ENCODE measurements at regions not wholly inside any gene's neighbourhood (a gene's known extent, or its start where the extent isn't known, plus 50 kb on each side); places are given as distances from the start of the nearest gene placed in this dataset.

DNA sequence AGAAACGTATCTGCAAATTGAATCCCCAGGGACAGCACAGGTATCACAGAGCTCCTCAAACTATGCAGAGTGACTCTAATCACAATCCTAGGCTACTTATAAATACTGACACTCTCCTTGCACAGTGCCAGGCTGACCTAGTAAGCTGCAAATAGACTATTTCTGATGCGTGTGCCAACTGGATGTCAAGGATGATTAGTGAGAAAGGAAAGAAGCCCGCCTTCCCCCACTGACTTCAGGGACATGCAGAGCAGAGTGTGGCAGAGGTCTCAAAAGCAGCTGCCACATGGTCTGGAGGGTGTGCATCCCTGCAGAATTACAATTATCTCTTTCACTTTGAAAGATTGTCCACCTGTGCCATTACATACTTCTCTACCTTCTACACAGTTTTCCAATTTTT lies 235.6 kb downstream of the CPS1 start:
- Histone ChIP-seq H3K36me3 (replicated peaks in 1 of 2; ENCODE audit: control insufficient read depth in 1 of 2, insufficient read depth in 2 of 2, low read length in 2 of 2) (no peaks in the 10 kb centered on the region), H3K4me2 (replicated peaks; ENCODE audit: extremely low read depth, low read length, poor library complexity, severe bottlenecking) (no peak overlapping the region), H3K9ac (ENCODE audit: insufficient read depth, low read length, poor library complexity, severe bottlenecking) (no peak overlapping the region), H2AFZ (ENCODE audit: insufficient read depth, low read depth, low read length, poor library complexity, severe bottlenecking) (no peak overlapping the region), H3K4me1 (ENCODE audit: control insufficient read depth in 1 of 2, insufficient read depth in 2 of 2, low read length in 2 of 2) (no peaks in the 10 kb centered on the region), H3K4me3 (replicated peaks in 1 of 3; ENCODE audit: low read depth in 2 of 3, low read length in 3 of 3) (no peak overlapping the region), H3K27me3 (ENCODE audit: control insufficient read depth in 2 of 2, insufficient read depth in 2 of 2, low read length in 2 of 2) (no peaks in the 10 kb centered on the region), H3K27ac (ENCODE audit: low read depth in 1 of 2, low read length in 2 of 2) (no peak overlapping the region), H3K9me3 (replicated peaks in 1 of 2; ENCODE audit: control insufficient read depth in 1 of 2, insufficient read depth in 1 of 2, low read length in 2 of 2) (no peaks in the 10 kb centered on the region), H3K79me2 (ENCODE audit: insufficient read depth, low read length) (no peaks in the 10 kb centered on the region), H4K20me1 (ENCODE audit: insufficient read depth, low read length) (no peaks in the 10 kb centered on the region)
- H3K4me3 Mint-ChIP-seq, result no peak overlapping the region
- no peak overlapping the region for H3K27ac Mint-ChIP-seq
- H3K4me1 Mint-ChIP-seq, result no peaks in the 10 kb centered on the region
- TF ChIP-seq CTCF (IDR thresholded peaks at IDR 0.05), result no peak
- peaks cover 0 to 7% (median 0%) of the 10 kb centered on the region in 7 donors for H3K9me3 Mint-ChIP-seq
- peaks cover 0 to 2% (median 2%) of the 10 kb centered on the region in 3 donors for H3K27me3 Mint-ChIP-seq (ENCODE audit: low read depth in 3 of 3)
- intact Hi-C loops (cut with micrococcal nuclease), result no loop called here
- no peaks in the 10 kb centered on the region for H3K36me3 Mint-ChIP-seq
- 77% methylated on average over 3 of the region's 3 CpGs for WGBS (ENCODE audit: insufficient coverage)
- DNase-seq, result no peak

GRCh38 chr2:210795506-210795905 lies 239.1 kb downstream of the CPS1 start:
- Mint-ChIP-seq H3K27ac (no peak overlapping the region), H3K36me3 (no peaks in the 10 kb centered on the region), H3K4me3 (no peak overlapping the region), H3K27me3 (ENCODE audit: low read depth in 3 of 3) (no peaks in the 10 kb centered on the region), H3K9me3 (peaks cover 0 to 3% (median 0%) of the 10 kb centered on the region in 7 donors), H3K4me1 (no peaks in the 10 kb centered on the region)
- Histone ChIP-seq H3K4me2 (replicated peaks; ENCODE audit: extremely low read depth, low read length, poor library complexity, severe bottlenecking) (no peak overlapping the region), H3K36me3 (replicated peaks in 1 of 2; ENCODE audit: control insufficient read depth in 1 of 2, insufficient read depth in 2 of 2, low read length in 2 of 2) (no peaks in the 10 kb centered on the region), H3K9ac (ENCODE audit: insufficient read depth, low read length, poor library complexity, severe bottlenecking) (no peak overlapping the region), H3K4me3 (replicated peaks in 1 of 3; ENCODE audit: low read depth in 2 of 3, low read length in 3 of 3) (no peak overlapping the region), H2AFZ (ENCODE audit: insufficient read depth, low read depth, low read length, poor library complexity, severe bottlenecking) (no peak overlapping the region), H3K4me1 (ENCODE audit: control insufficient read depth in 1 of 2, insufficient read depth in 2 of 2, low read length in 2 of 2) (no peaks in the 10 kb centered on the region), H3K27ac (ENCODE audit: low read depth in 1 of 2, low read length in 2 of 2) (no peak overlapping the region), H3K79me2 (ENCODE audit: insufficient read depth, low read length) (no peaks in the 10 kb centered on the region), H3K27me3 (ENCODE audit: control insufficient read depth in 2 of 2, insufficient read depth in 2 of 2, low read length in 2 of 2) (no peaks in the 10 kb centered on the region), H4K20me1 (ENCODE audit: insufficient read depth, low read length) (no peaks in the 10 kb centered on the region), H3K9me3 (replicated peaks in 1 of 2; ENCODE audit: control insufficient read depth in 1 of 2, insufficient read depth in 1 of 2, low read length in 2 of 2) (no peaks in the 10 kb centered on the region)
- intact Hi-C loops (cut with micrococcal nuclease), result no loop called here
- TF ChIP-seq CTCF (IDR thresholded peaks at IDR 0.05), result no peak
- 100% methylated on average over 2 of the region's 4 CpGs for WGBS (ENCODE audit: insufficient coverage)
- no peak for DNase-seq
